ENCODE measurements at regions not wholly inside any gene's neighbourhood (a gene's known extent, or its start where the extent isn't known, plus 50 kb on each side); places are given as distances from the start of the nearest gene placed in this dataset.
"Not testable (repeated sequence)": the region's sequence is repeated elsewhere in the genome, so short reads cannot be mapped to it uniquely, and the experiment has no call there.

DNA sequence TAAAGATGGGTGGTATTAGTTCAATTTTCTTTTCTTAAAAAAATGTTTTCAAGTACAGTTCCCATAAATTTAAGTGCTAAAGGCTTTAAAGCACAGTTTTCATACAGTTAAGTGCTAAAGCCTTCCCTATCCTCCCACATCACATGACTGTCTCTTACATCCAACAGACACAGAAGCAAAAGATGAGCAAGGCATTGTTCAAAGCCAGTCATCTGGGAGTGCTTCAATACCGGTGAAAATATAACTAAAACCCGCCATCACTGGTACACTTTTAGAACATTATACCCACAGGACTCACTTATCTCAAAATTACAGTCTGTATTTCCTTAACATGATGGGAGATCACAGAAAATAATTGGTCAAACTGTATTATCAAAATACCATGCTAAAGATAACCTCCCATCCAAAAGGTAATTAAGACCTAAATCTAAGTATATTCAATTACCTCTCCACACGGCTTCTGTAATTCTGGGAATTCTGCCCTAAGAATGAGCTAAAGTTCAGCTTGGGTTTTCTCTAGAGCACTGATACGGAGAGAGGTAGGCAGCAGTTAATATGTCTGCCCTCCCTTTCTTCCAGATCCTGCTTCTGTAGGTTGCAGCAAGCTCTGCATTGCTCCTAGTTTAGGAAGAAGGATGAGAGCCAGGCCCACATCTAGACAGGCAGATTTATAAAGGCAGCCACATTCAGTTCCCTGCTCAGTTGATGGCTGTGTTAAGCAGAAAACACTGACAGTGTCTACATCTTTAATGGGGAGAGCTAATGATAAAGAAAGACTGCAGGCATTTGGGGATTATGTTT lies 474.8 kb upstream of the PFKP start:
- in situ Hi-C loops (cut with HindIII; ENCODE audit: low sequenced_read_pairs), result no loop called here

DNA sequence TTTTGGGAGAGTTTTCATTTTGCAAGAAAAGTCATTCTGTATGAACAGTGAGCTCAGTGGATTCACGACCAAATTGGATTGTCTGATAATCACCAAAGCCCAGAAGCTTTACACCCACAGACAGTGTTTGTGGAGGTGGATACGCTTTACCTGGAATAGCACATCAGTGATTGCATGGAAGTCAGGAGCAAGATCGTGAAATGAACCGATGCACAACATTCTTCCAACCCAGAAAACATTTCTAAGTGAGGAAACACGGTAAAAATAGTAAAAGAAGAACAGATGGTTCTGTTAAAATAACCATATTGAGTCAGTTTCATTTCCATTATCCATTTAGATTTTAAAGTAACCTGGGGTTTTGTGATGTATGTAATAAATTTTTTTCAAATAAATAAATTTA lies 478.2 kb upstream of the PFKP start:
- in situ Hi-C loops (cut with HindIII; ENCODE audit: low sequenced_read_pairs), result no loop called here

DNA sequence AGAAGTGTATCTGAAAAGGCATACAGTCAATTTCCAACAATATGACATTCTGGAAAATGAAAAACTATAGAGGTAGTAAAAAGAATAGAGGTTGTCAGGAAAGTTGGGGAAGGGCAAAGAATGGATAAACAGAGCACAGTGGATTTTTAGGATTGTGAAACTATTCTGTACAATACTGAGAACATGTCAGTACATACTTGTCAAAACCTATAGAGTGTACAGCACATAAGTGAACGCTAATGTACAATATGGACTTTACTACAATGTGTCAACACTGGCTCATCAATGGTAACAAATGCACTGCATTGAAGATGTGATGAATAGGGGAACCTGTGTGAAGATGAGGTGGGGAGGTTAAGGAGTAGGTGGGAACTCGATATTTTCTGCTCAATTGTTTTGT lies 483.0 kb upstream of the PFKP start:
- in situ Hi-C loops (cut with HindIII; ENCODE audit: low sequenced_read_pairs), result no loop called here

DNA sequence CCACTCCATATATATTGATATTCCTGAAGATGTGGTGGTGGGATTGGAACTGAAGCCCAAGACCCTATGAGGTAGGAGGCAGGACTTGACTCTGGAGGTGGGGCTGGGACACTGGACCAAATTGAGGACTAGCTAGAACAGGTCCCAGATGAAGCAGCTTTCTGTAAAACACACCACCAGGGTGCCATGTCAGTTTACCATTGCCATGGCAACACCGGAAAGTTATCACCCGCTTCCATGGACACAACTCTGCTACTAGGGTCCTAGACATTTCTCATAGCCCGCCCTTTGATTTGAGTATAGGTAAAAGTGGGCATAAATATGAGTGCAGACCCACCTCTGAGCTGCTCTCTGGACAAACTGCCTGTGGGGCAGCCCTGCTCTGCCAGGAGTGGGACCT lies 490.5 kb upstream of the PFKP start:
- in situ Hi-C loops (cut with HindIII; ENCODE audit: low sequenced_read_pairs), result no loop called here

DNA sequence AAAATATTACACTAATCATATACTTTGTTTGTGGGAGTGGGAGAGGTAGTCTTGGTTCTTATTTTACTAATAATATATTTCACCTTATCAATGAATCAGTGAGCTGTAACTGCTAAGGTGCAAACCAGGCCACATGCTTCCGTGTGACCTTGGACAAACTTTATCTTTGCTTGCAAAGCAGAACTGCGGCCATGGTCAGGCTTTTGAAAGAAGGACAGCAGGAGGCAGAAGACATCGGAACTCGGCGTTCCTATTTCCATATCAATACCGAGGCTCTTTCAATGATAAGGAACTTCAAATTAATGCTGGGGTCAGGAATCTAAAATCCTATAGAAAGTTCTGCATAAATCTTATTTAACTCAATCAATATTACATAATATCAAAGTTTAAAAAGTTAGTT lies 491.9 kb upstream of the PFKP start:
- in situ Hi-C loops (cut with HindIII; ENCODE audit: low sequenced_read_pairs), result no loop called here

DNA sequence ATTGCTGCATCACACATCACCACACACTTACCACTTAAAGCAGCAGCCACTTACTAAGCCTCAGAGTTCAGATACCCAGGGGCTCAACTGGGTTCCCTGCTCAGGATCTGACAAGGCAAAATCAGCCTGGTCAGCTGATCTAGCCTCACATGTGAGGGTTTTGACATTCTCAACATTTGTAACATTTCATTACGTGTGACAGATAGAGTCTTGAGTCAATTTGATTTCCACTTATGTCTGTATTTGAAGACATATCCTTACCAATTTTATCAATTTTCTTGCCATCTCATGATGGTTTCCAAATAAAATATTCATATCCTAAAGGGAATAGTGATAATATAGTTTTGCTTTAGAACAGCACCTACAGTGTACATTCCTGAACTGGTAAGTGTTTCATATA lies 494.7 kb upstream of the PFKP start:
- in situ Hi-C loops (cut with HindIII; ENCODE audit: low sequenced_read_pairs), result no loop called here

DNA sequence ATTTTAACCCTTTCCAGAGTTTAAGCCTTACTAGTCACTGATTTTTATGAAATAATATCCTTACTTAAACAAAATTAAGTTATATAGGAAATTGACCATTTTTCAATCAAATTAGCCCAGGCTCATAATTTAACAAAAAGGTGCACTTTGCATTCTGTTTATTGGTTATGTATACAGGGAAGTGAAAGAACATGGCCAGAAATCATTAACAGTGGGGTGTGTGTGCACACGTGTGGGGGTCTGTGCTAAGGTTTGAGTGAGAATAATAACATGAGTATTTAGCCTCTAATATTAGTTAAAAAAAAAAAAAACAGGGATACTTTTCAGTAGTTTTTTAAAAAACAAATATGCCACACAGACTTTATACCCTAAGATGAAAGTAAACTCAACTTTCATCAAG lies 510.5 kb upstream of the PFKP start:
- in situ Hi-C loops (cut with HindIII; ENCODE audit: low sequenced_read_pairs), result no loop called here

DNA sequence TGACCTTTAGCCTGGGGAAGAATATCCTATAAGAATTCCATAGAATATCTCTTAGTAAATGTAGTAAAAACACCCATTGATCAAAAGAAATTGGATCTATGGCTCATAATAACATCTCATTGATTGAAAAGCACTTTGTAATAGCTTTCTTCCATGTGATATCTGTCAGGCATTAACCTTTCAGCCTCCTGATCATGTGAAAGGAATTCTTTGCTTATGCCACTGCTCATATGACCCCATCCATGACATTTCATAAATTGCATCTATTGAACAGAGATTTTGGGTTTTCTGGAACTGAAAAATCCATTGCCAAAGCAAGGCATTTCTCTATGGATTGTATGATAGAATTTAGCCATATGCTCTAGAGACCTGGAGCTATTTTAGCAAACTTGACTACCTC lies 519.3 kb upstream of the PFKP start:
- in situ Hi-C loops (cut with HindIII; ENCODE audit: low sequenced_read_pairs), result no loop called here

DNA sequence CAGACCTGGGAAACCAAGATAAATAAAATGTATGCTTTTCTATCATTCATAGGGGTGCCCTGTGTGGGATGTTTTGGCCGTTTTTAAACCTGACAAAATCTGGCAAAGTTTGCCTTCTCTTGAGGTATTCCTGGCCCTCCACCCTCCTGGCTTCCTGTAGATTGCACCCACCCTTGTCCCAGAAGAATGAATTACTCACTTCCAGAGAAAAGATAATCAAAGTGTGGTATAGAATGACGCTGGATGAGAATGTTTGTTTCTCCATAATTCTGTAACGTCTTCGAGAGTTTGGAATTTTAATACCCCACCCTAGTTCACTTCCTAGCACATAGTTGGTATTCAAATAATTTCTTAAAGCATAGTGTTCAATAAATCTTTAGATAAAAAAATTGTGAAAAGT lies 519.7 kb upstream of the PFKP start:
- in situ Hi-C loops (cut with HindIII; ENCODE audit: low sequenced_read_pairs), result no loop called here

DNA sequence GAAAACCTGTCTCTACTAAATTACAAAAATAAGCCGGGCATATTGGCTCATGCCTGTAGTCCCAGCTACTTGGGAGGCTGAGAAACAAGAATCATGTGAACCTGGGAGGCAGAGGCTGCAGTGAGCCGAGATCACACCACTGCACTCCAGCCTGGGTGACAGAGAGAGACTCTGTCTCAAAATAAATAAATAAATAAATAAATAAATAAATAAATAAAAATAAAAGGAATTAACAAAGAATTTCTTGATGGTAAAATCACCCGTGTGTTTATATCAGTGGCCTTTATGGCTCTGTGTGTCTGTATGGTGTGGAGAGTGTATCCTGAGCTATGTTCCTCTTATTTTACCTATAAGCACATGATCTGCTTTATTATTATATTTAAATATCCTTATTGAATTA lies 520.5 kb upstream of the PFKP start:
- in situ Hi-C loops (cut with HindIII; ENCODE audit: low sequenced_read_pairs), result not testable (repeated sequence)

DNA sequence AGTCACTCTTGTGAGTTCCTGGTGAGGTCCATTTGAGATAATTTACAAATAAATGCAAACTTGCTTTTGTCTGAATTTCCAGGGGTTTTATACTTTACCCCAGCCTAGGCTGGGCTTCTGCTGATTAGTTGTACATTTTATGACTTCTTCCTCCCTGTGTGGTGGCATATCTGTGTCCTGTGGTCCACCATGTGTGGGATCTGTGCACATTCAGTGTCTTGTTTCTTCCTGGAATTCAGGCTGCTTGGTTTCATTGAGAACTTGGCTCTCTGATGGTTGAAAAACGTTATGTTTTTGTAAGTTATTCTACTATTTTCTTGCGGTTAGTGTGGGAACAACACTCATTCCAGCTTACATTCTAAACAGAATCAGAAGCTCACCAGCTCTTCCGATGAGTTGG lies 523.4 kb upstream of the PFKP start:
- in situ Hi-C loops (cut with HindIII; ENCODE audit: low sequenced_read_pairs), result no loop called here

DNA sequence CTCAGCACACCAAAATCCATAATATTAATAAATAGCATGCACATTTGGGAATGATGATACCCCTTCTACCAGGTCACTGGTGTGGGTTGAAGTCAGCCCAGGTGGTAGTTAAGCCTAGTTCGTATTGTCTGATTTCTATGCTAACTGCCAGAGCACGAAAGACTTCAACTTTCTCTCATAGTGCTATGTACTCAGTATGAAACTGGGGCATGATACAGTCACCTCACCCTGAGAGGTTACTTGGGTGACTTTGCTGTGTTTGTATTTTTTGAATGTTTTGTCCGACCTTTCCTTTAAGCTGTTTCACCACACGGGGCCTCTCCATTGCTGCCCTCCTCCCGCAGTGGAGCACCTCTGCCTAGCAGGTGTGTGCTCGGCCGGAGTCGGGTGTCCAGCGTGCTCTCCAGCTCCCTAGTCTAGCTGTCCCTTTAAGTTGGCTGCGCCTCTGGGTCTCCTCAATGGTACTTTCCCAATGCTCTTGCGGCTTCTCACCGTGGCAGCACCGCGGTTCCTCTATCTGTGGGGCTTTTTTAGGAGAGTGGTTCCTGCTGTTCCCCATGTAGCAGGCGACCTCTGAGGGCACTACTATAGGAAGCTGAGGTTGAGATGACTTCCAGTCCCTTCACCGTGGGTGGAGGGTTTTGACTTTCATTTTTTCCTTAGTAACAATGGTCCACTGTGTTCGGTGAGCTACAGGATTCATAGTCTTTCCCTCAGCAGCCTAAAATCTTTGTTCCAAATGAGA lies 524.0 kb upstream of the PFKP start:
- in situ Hi-C loops (cut with HindIII; ENCODE audit: low sequenced_read_pairs), result no loop called here

DNA sequence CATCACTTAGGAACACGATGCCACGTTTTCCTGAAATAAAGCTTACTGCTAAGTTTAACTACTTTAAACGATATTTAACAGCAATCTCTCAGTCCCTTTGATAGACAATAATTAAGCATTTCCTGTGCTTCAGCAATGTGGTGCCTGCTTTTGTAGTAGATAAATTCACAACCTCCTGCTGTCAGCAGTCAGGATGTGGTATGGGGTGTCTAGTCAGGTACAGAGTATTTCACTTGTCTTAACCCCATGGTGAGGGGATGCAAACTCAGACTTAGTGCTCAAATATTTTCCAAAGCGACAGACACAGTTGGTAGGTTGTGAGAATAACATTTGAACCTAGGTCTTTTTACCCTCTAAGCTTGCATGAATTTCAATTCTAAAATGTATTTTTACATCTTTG lies 526.2 kb upstream of the PFKP start:
- in situ Hi-C loops (cut with HindIII; ENCODE audit: low sequenced_read_pairs), result no loop called here

DNA sequence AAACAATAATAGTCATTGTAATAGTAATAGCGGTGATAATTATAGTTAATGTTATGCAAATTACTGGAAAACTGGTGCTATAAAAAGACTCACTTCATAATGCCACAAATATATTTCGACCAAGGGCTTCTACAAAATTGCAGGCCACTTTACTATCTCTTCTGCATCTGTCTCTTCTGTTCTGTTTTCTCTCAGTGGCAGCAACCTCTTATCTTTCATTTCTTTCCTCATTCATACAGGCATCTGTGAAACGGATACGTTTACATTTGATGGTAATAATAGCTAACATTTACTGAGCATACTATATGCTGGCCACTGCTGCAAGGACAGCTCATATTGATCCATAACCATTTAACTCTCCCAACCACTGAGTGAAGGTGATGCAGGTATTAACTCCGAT lies 537.4 kb upstream of the PFKP start:
- in situ Hi-C loops (cut with HindIII; ENCODE audit: low sequenced_read_pairs), result no loop called here

DNA sequence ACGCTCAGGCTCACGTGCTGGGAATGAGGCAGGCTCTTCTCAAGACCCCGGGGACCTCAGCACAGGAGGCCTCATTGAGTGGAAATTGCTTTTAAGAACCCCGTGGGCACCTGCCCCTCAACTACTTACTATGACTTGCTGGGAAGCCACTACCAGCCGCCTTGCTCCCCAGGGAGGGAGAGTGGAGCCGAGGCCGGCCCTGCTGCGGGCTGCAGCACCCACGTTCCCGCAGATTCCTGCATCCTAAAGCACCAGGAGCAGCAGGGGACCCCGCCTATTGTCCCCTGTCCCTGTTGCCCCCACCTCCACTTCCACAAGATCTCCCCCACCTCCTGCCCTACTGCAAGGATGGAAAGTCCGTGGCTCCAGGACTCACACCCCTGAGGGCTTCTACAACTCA lies 541.6 kb upstream of the PFKP start:
- in situ Hi-C loops (cut with HindIII; ENCODE audit: low sequenced_read_pairs), result no loop called here

DNA sequence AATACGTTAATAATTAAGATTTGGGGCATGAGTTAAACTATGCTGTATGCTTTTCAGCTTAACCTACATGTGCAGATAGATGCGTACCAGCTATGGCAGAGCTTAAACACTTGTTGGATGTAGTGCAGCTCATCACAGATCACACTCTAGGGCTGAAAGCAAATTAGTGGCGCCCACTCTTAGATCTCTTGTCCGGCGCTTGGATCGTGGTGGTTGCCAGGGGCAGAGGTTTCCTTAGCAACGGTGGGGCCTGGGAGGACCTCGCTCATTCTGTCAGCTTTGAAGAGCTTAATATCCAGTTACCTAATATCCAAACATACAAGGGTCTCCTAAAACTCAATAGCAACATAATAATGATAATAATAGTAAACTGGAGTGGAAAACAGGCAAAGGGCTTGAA lies 548.2 kb upstream of the PFKP start:
- in situ Hi-C loops (cut with HindIII; ENCODE audit: low sequenced_read_pairs), result no loop called here

DNA sequence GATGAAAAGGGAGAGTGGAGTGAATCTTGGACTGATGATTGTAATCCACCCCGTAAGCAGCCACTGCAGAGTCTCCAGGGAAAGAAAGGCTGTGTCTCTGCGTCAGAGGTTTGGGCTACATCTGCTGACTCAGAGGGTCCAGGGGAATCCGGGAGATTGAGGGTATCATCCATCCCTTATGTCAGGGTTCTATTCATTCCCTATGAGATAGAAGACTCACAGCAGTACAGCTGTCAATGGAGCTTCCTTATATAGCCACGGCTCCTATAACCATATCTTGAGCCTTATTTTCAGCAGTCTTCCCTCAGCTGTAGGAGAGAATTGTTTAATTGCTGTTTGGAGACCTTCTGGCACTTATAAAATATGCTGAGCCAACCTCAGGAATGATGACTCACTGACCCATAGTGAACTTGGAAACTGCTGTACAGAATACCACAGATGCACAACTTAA lies 558.2 kb upstream of the PFKP start:
- in situ Hi-C loops (cut with HindIII; ENCODE audit: low sequenced_read_pairs), result no loop called here

DNA sequence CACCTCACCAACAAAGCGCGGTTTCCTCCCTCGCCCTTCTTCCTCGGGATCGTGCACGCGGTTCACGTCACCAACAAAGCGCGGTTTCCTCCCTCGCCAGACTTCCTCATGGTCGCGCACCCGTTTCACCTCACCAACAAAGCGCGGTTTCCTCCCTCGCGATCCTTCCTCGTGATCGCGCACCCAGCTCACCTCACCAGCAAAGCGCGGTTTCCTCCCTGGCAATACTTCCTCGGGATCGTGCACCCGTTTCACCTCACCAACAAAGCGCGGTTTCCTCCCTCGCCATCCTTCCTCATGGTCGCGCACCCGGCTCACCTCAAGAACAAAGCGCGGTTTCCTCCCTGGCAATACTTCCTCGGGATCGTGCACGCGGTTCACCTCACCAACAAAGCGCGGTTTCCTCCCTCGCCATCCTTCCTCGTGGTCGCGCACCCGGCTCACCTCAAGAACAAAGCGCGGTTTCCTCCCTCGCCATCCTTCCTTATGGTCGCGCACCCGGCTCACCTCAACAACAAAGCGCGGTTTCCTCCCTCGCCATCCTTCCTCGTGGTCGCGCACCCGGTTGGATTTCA lies 565.9 kb upstream of the PFKP start:
- in situ Hi-C loops (cut with HindIII; ENCODE audit: low sequenced_read_pairs), result not testable (repeated sequence)

DNA sequence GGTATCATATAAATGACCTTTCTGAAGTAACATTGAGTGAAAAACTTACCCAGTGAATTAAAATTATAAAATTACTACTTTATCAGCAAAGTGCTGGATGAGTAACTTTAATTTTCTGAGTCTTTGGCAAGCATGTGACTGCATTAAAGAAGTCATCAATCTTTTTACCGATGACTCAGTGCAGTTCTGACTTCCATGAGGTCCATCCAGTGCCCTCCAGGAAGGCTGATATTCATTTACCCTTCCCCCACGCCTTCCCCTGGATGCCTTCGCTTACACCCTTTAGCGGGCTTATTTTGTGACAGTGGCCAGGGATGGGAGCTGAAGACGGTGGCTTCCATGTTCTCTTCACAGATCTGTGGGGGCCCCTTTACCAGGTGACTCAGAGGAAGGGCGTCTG lies 572.9 kb upstream of the PFKP start:
- in situ Hi-C loops (cut with HindIII; ENCODE audit: low sequenced_read_pairs), result no loop called here

DNA sequence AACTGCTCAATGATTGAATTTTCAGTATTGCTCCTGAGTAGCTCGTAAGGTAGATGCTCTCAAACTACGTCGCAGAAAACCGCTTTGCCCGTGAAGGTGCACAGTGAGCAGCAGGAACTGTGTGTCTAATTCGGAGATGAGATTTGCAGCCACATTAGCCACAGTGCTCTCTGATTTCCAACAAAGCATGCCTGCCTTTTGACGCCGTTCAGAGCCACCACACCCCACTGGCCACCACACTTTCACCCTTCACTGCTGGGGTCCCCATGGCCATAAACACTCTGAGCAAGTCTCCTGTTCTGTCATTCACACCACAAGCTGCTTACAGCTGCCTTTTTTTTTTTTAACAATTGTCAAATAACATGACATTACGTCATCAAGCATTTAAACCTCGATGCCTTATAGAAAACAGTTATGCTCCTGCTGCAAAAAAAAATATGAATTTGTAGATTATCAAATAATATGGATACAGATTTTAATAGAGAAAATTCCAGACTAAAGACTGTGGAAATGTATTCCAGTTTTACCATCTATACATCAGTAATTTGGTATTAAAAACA lies 578.8 kb upstream of the PFKP start:
- in situ Hi-C loops (cut with HindIII; ENCODE audit: low sequenced_read_pairs), result no loop called here

DNA sequence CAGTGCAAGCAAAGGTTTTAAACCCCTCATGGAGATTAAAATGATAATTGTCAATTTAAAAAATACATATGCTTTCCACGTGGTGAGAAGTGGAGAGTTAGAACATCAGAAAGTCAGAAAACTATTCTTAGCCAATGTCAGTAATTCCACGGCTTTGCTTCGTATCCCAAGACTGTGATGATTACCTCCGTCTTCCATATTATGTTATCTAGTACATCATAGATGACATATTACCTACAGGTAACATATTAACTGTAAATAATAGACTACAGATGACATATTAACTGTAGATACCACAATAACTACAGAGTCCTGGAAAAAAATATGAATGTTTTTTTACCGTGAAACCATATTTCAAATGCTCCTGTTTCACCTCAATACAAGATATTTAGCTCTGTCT lies 579.4 kb upstream of the PFKP start:
- in situ Hi-C loops (cut with HindIII; ENCODE audit: low sequenced_read_pairs), result no loop called here

DNA sequence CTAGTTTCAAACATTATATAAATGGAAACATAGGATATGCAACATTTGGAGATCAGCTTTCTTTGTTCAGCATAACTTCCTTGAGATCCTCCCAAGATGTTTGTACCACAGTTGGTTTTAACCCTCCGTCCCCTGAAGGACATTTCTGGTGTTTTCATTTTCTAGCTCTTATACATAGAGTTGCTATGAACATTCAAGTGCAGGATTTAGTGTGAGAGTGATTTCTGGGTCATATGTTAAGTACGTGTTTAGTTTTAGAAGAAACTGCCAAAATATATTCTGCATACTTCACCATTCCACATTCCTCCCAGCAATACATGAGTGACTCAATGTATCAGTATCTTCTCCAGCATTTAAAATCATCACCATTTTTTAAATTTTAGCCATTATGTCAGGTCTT lies 588.7 kb upstream of the PFKP start:
- in situ Hi-C loops (cut with HindIII; ENCODE audit: low sequenced_read_pairs), result no loop called here
